Skeletal muscle cell (primary cell): ENCODE measurements at regions not wholly inside any gene's neighbourhood (a gene's known extent, or its start where the extent isn't known, plus 50 kb on each side); places are given as distances from the start of the nearest gene placed in this dataset.

Experiments
- DNase-seq: peaks from one replicate; pipeline ENCODE4 v3.0.0-alpha.2; 2010; ENCODE audit warnings: low read depth
- H3K4me3 ChIP-seq: 2 replicates; pipeline ENCODE4 v1.5.1; 2011; ENCODE audit warnings: low read depth, mild to moderate bottlenecking, control low read depth, low read length, moderate library complexity

GRCh38 chr7:85508642-85509410 lies 322.0 kb upstream of the SEMA3D start:
- peak; percentile 87 for DNase-seq
- H3K4me3 ChIP-seq = no peak overlapping the region

DNA sequence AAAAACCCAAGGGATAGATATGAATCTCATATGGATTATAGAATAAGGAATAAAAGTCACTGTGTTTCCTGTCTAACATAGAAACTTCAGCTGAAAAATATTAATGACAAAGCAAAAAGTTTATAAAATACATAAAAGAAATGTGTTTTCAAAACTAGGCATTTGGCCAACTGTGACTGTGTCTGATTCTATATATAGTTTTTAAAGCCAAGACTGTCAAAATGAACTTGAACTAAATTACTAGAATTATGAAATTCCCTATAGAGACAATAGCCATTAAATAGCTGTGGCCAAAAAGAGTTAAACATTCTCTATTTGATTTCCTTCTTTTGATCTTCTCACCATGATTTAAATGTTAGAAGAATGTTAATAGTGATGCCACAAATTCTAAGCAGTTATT lies 311.2 kb upstream of the SEMA3D start:
- DNase-seq = no peak
- H3K4me3 ChIP-seq = no peak overlapping the region

DNA sequence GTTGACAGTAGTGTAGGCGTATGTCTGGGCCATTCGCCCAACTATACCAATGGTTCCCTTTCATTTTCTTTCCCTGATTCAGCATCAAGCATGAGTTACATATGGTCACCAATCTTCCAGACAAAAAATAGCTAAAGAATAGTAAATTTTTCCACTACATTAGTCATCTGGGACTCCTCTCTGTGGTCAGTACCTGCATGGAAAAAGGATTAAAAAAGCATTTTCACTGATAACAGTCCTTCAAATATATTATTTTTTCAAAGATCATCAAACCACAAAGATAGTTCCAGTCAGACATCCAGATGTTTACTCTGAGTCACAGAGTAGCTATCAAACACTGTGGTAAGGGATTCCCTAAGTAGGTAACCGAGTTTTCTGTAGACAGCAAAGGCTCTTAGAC lies 302.6 kb upstream of the SEMA3D start:
- DNase-seq = peak; percentile 72
- H3K4me3 ChIP-seq = no peak overlapping the region

GRCh38 chr7:85488406-85488805 lies 301.6 kb upstream of the SEMA3D start:
- DNase-seq = no peak
- H3K4me3 ChIP-seq = no peak overlapping the region

GRCh38 chr7:85483177-85483576 lies 296.3 kb upstream of the SEMA3D start:
- DNase-seq = peak; percentile 73
- no peak overlapping the region for H3K4me3 ChIP-seq

DNA sequence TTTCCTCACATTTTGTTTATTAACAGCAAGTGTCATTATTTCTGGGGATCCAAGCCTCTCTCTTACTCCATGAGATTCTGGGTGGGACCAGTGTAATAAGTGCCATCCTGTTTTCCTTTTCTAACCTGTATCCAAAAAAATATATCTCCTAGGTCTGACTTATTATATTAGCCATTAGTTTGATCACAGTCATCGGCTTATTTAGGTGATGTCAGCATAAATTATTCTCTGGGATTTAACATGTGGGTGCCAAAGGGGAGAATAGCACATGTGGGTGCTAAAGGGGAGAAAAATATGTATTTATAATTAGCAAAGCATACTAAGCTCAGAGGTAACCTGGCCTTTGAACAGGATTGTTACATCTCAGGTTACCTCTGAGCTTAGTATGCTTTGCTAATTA lies 293.8 kb upstream of the SEMA3D start:
- H3K4me3 ChIP-seq = no peak overlapping the region
- no peak for DNase-seq

GRCh38 chr7:85479918-85480643 lies 293.2 kb upstream of the SEMA3D start:
- no peak overlapping the region for H3K4me3 ChIP-seq
- DNase-seq = no peak

GRCh38 chr7:85478530-85478929 lies 291.7 kb upstream of the SEMA3D start:
- H3K4me3 ChIP-seq = no peak overlapping the region
- no peak for DNase-seq

DNA sequence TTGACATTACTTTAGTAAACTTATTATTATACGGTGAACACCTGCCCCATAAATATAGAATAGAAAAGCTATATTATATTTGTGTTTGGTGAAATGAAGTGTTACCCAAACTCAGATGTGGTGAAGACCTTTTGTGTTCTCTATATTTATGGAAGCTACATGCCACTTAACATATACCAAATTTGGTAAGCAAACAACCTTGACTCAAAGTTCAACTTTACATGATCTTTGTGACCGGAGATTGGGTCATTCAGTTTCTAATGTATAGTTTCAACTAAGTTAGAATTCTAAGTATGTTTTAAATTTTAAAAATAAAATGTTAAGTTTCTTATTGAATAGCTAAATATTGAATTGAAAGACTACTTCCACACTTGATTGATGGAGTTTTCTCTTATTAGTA lies 288.6 kb upstream of the SEMA3D start:
- H3K4me3 ChIP-seq = no peak overlapping the region
- DNase-seq = no peak

DNA sequence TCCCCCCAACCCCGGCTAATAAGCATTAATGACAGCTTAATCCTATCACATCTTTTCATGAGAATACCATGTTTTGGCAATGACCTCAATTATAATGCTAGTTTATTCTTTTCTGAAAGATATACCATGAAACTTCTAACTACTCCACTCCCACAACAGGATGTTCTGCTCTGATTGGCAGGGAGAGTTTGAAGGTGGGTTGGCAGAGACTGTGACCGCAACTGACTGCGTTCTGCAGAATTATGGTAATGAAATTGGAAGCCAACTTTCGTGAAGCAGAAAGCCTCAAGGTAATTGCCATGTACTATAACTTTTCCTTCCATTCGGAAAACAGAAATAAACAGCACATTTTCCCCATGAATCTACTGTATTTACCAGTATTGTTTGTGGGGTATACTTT lies 288.2 kb upstream of the SEMA3D start:
- no peak overlapping the region for H3K4me3 ChIP-seq
- DNase-seq = no peak

- no peak overlapping the region for H3K4me3 ChIP-seq
- DNase-seq = no peak
These were observed 287.4 kb upstream of the SEMA3D start for GRCh38 chr7:85474234-85474633.

DNA sequence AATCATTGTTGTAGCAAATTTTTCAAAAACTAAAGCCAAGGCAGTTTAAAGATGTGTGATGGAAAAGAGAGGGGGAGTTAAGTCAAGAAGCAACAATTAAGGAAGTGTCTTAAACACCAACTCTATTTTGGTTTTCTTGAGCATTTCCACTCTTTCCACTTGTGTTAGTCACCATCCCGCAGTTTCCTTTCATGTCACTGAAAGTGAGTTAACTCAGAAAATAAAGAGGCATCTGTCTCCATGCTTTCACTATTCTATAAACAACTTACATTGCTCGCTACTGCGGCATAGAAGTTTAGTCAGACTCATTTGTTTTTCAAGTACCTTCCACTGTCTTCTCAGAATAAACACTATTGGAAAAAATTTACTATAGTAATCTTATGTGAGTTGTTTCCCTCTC lies 284.9 kb upstream of the SEMA3D start:
- DNase-seq = no peak
- H3K4me3 ChIP-seq = no peak overlapping the region

- H3K4me3 ChIP-seq = no peak overlapping the region
- DNase-seq = no peak
These were observed 284.5 kb upstream of the SEMA3D start for GRCh38 chr7:85471307-85471706.

DNA sequence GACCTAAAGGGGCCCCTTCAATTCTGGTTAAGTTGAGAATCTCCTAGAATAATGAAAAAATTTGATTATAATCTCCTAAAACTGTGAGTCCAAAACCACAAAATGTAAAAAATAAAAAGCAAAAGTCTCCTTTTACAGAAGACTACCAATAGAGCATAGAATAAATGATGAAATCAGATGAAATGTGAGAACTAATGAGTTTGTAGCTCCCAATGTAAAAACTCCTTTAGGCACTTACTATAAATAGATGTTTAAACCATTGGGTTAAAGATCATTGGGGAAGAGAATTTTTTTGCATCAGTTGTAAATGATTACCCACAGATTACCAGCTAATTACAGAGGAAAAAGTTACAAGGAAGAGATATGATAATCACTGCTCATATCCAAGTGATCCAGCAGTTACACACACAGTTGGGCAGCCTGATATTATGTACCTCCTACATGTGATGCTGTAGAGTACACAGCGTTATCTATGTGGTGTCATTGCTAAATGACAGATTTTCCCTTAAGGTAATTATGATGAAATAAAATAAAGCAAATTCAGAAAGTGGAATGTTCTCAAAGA lies 282.7 kb upstream of the SEMA3D start:
- no peak for DNase-seq
- H3K4me3 ChIP-seq = no peak overlapping the region

- H3K4me3 ChIP-seq = no peak overlapping the region
- no peak for DNase-seq
These were observed 277.3 kb upstream of the SEMA3D start for GRCh38 chr7:85464042-85464651.

DNA sequence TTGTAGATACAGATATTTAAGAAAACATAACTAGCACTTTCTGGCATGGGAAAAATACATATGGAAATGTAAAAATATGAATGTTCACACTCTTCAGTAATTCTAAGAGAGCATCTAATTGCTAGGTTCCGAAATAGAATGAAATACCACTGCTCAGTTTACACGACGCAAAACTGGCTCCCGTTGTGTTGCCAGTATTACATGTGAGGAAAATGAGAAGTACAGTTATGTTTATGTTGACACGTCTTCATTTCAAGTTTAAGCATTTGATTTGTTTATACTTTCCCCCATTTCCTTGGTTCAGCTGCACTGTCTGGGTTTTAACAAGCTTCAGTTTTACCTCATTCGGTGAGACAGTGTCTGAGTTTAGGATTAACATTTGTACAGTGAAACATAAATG lies 275.8 kb upstream of the SEMA3D start:
- no peak overlapping the region for H3K4me3 ChIP-seq
- DNase-seq = no peak

DNA sequence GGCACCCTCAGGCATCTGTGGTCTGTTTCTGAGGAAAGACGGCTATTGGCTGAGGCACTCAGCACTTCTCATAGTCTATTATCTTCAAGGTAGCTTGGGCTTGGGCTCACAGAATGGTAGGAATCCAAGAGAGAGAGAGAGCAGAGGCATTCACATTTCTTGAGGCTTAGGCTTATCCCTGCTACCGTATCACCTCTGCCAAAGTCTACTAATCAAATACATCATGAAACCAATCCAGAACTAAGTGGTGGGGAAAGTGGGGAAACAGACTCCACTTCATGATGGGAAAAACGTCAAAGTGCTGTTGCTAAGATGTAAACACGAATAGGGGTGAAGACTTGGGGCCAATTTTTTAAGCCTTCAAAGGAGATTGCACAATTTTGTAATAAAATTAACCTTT lies 271.1 kb upstream of the SEMA3D start:
- H3K4me3 ChIP-seq = no peak overlapping the region
- DNase-seq = no peak

- no peak for DNase-seq
- H3K4me3 ChIP-seq = no peak overlapping the region
These were observed 269.4 kb upstream of the SEMA3D start for GRCh38 chr7:85456254-85456653.

DNA sequence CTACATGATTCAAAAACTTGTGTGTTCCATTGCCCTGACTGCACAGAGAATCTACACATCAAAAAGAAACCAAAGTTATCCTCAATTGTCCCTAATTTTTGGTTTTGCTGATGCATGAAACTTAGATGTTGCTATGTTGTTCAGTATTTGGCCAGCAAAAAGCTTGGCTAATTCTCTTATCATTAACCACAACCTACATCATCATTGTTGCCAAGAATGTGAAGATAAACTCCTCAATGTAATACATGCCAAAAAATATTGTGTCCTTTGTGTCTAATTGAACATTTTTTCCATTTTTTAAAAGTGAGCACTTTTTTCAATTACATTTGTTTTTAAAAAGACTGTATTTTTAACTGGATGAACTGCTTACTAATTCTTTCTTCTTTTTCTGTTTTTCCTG lies 268.0 kb upstream of the SEMA3D start:
- no peak for DNase-seq
- no peak overlapping the region for H3K4me3 ChIP-seq

- H3K4me3 ChIP-seq = no peak overlapping the region
- no peak for DNase-seq
These were observed 265.8 kb upstream of the SEMA3D start for GRCh38 chr7:85452674-85453073.
